AML-193 (cell line): ENCODE measurements at regions not wholly inside any gene's neighbourhood (a gene's known extent, or its start where the extent isn't known, plus 50 kb on each side); places are given as distances from the start of the nearest gene placed in this dataset.

ENCODE experiments used
- DNase-seq, 2 experiments: peaks; one replicate each; lab custom pipeline; 2025; lab: John Stamatoyannopoulos, UW

GRCh38 chr10:108427146-108427545 lies 1262.6 kb upstream of the SORCS1 start:
- DNase-seq = no peak

- DNase-seq = no peak
Observed at GRCh38 chr10:108425283-108425964, 1260.9 kb upstream of the SORCS1 start.

GRCh38 chr10:108424656-108425055 lies 1260.2 kb upstream of the SORCS1 start:
- no peak for DNase-seq

GRCh38 chr10:108422286-108422685 lies 1257.8 kb upstream of the SORCS1 start:
- DNase-seq = no peak

- peak in 1 of 2 experiments; percentile 7 for DNase-seq
Observed at GRCh38 chr10:108421266-108421665, 1256.8 kb upstream of the SORCS1 start.

GRCh38 chr10:108413954-108414353 lies 1249.4 kb upstream of the SORCS1 start:
- no peak for DNase-seq

- no peak for DNase-seq
Observed at GRCh38 chr10:108412323-108412722, 1247.8 kb upstream of the SORCS1 start.

GRCh38 chr10:108411894-108412293 lies 1247.4 kb upstream of the SORCS1 start:
- peak in 1 of 2 experiments; percentile 7 for DNase-seq

GRCh38 chr10:108411206-108411605 lies 1246.7 kb upstream of the SORCS1 start:
- DNase-seq = peak; percentile 47 to 50

- DNase-seq = peak; percentile 43 to 55
Observed at GRCh38 chr10:108410236-108410635, 1245.7 kb upstream of the SORCS1 start.

GRCh38 chr10:108409306-108409705 lies 1244.8 kb upstream of the SORCS1 start:
- no peak for DNase-seq

- DNase-seq = no peak
Observed at GRCh38 chr10:108404155-108404554, 1239.6 kb upstream of the SORCS1 start.

GRCh38 chr10:108399465-108399864 lies 1235.0 kb upstream of the SORCS1 start:
- no peak for DNase-seq

- no peak for DNase-seq
Observed at GRCh38 chr10:108393089-108393488, 1228.6 kb upstream of the SORCS1 start.

- no peak for DNase-seq
Observed at GRCh38 chr10:108392286-108392685, 1227.8 kb upstream of the SORCS1 start.

- DNase-seq = no peak
Observed at GRCh38 chr10:108388706-108389105, 1224.2 kb upstream of the SORCS1 start.

- DNase-seq = no peak
Observed at GRCh38 chr10:108385963-108386362, 1221.5 kb upstream of the SORCS1 start.

GRCh38 chr10:108384378-108384777 lies 1219.9 kb upstream of the SORCS1 start:
- no peak for DNase-seq

- DNase-seq = no peak
Observed at GRCh38 chr10:108378779-108379178, 1214.3 kb upstream of the SORCS1 start.

- no peak for DNase-seq
Observed at GRCh38 chr10:108375691-108376090, 1211.2 kb upstream of the SORCS1 start.

- DNase-seq = no peak
Observed at GRCh38 chr10:108374991-108375390, 1210.5 kb upstream of the SORCS1 start.

- no peak for DNase-seq
Observed at GRCh38 chr10:108365541-108365940, 1201.0 kb upstream of the SORCS1 start.

GRCh38 chr10:108363576-108363975 lies 1199.1 kb upstream of the SORCS1 start:
- DNase-seq = no peak

- no peak for DNase-seq
Observed at GRCh38 chr10:108362961-108363360, 1198.5 kb upstream of the SORCS1 start.
